Fibroblast of lung (primary cell): ENCODE measurements at regions not wholly inside any gene's neighbourhood (a gene's known extent, or its start where the extent isn't known, plus 50 kb on each side); places are given as distances from the start of the nearest gene placed in this dataset.

ENCODE experiments used
- EZH2 ChIP-seq: IDR thresholded peaks from 2 replicates; pipeline ENCODE4 v1.5.1; 2012; ENCODE audit warnings: low read length, control low read depth, mild to moderate bottlenecking; ENCODE audit errors: missing control alignments
- TF ChIP-seq, protein P1 (sequence below), 2 donors: IDR thresholded peaks in 1 of 2; conservative IDR thresholded peaks in 1 of 2; 1 replicate in 1 of 2; 2 replicates in 1 of 2; pipeline ENCODE4 v1.5.1; 2011 to 2012; ENCODE audit warnings: low read length in 2 of 2, control low read depth in 1 of 2, inconsistent platforms in 1 of 2, low read depth in 1 of 2, mild to moderate bottlenecking in 1 of 2

DNA sequence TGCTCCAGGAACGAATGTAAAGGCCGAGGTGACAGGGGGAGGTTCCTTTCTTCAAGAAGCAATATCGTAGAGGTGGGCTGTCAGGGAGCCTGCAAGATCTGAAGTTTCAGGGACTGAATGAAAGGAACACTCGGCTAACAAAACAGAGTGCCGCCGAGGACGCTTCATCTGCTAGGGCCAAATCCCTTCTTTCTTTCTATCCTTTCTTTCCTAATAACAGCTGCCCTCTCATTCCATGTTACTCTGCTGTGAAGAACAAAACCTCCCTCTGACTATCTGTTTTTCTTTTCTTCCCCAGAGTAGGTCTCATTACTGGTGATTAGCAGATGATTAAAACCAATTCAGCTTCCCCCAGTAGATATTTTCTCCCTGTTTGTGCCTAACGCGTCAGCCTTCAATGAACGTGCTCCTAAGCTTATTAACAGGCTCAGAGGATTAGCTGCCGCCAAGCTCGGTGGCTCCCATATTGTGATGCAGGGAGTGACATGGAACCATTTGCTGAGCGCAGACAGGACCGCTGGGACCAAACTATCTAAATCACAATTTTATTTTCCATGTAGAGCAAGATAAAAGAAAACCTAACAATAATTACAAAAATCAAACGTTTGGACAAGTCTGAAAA lies 414.6 kb downstream of the TMEM182 start:
- TF ChIP-seq, protein P1, sequence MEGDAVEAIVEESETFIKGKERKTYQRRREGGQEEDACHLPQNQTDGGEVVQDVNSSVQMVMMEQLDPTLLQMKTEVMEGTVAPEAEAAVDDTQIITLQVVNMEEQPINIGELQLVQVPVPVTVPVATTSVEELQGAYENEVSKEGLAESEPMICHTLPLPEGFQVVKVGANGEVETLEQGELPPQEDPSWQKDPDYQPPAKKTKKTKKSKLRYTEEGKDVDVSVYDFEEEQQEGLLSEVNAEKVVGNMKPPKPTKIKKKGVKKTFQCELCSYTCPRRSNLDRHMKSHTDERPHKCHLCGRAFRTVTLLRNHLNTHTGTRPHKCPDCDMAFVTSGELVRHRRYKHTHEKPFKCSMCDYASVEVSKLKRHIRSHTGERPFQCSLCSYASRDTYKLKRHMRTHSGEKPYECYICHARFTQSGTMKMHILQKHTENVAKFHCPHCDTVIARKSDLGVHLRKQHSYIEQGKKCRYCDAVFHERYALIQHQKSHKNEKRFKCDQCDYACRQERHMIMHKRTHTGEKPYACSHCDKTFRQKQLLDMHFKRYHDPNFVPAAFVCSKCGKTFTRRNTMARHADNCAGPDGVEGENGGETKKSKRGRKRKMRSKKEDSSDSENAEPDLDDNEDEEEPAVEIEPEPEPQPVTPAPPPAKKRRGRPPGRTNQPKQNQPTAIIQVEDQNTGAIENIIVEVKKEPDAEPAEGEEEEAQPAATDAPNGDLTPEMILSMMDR (conservative IDR thresholded peaks at IDR 0.05 in 1 of 2, IDR thresholded peaks at IDR 0.05 in 1 of 2; ENCODE audit: low read depth in 1 of 2, low read length in 2 of 2), result no peak
- no peak for TF ChIP-seq EZH2
